Fibroblast of the conjunctiva (primary cell): ENCODE measurements at regions not wholly inside any gene's neighbourhood (a gene's known extent, or its start where the extent isn't known, plus 50 kb on each side); places are given as distances from the start of the nearest gene placed in this dataset.
"Not testable (repeated sequence)": the region's sequence is repeated elsewhere in the genome, so short reads cannot be mapped to it uniquely, and the experiment has no call there.

Source experiments
- DNase-seq: peaks from one replicate; pipeline ENCODE4 v3.0.0-alpha.2; 2010; ENCODE audit warnings: low read depth

GRCh38 chr14:52202151-52202550, 65.3 kb upstream of the PTGDR start:
- DNase-seq: no peak

DNA sequence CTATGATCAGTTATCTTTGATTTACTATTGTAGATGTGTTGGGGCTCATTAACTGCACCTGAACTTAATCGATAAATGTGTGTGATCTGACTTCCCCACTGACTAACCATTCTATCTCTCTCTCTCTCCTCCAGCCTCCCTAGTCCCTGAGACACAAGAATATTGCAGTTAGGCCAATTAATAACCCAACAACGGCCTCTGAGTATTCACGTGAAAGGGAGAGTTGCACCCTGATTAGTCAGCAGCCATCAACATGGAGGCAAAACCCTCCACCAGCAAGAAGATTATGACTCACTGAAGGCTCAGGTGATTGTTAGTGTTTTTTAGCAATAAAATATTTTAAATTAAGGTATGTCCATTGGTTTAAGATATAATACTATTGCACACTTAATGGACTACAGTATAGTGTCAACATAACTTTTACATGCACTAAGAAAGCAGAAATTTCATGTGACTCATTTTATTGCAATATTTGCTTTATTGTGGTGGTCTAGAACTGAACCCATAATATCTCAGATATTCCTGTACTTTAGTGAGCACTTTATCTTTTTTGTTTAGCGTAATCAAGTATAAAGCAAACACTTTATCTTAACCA, 77.1 kb upstream of the PTGDR start:
- no peak for DNase-seq

- no peak for DNase-seq
These were observed 78.2 kb upstream of the PTGDR start for GRCh38 chr14:52189325-52189724.

DNA sequence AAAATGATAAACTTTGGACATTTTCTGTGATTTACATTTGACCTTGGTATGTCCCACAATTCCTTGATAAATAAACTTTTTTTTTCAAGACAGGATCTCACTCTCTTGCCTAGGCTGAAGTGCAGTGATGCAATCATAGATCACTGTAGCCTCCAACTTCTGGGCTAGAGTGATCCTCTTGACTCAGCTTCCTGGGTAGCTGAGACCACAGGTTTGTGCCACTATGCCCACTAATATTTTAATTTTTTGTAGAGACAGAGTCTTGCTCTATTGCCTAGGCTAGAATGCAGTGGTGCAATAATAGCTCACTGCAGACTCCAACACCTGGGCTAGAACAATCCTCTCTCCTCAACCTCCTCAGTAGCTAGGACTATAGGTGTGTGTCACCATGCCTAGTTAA, 79.1 kb upstream of the PTGDR start:
- DNase-seq: no peak

DNA sequence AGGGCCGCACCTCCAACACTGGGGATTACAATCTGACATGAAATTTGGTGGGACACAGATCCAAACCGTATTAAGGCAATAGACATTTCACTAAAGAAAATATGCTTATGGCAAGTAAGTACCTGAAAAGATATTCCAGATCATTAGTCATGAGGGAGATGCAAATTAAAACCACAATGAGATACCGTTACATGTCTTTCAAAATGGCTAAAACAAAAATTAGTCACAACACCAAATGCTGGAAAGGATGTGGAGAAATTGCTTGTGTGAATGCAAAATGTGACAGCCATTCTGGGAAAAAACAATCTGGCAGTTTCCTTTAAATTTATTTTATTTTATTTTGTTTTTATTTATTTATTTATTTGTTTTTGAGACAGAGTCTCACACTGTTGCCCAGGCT, 82.3 kb upstream of the PTGDR start:
- no peak for DNase-seq

DNA sequence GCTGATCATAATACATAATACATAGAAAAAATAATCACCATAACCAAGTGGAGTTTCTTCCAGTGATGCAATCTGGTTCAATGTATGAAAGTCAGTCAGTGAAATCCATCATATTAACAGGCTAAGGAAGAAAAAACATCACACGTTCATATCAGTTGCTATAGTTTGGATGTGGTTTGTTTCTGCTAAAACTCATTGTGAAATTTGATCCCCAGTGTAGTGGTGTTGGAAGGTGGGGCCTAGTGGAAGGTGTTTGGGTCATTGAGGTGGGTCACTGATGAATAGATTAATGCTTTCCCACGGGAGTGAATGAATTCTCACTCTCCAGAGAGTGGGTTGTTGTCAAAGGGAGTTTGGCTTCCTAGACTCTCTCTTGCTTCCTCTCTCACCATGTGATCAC, 84.6 kb upstream of the PTGDR start:
- no peak for DNase-seq

- DNase-seq: no peak
These were observed 88.2 kb upstream of the PTGDR start for GRCh38 chr14:52179141-52179790.

DNA sequence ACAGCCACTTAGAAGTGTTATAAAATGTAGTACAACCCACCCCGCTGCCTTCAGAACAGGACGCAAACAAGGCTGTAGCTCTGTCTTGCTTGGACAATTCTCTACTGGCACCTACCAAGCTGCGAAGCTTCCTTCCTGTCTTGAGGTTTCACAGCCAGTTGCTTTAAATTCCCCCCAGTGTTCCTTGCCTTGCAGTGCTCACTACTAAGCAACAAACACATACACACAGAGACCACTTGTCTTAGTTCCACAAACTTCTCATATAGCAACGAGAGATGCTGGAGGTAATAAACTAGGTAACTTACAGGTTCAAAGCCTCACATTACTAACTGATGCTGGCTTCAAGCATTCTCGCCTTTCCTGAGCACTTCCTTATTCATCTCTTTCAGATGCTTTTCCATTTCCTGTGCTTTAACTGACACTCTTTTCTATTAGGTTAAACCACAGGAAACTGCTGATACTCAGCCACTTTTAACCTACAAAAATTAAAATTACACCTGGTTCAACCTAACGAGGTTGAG, 91.5 kb upstream of the PTGDR start:
- no peak for DNase-seq

GRCh38 chr14:52171932-52172331, 95.6 kb upstream of the PTGDR start:
- not testable (repeated sequence) for DNase-seq

DNA sequence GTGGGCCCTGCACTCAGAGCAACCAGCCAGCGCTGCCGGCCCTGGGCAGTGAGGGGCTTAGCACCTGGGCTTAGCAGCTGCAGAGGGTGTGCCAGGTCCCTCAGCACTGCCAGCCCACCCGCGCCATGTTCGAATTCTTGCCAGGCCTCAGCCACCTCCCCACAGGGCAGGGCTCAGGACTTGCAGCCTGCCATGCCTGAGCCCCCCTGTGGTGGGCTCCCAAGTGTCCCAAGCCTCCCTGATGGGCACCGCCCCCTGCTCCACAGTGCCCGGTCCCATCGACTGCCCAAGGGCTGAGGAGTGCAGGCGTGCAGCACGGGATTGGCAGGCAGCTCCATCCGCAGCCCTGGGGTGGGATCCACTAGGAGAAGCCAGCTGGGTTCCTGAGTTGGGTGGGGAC, 98.0 kb upstream of the NID2 start:
- DNase-seq: no peak

DNA sequence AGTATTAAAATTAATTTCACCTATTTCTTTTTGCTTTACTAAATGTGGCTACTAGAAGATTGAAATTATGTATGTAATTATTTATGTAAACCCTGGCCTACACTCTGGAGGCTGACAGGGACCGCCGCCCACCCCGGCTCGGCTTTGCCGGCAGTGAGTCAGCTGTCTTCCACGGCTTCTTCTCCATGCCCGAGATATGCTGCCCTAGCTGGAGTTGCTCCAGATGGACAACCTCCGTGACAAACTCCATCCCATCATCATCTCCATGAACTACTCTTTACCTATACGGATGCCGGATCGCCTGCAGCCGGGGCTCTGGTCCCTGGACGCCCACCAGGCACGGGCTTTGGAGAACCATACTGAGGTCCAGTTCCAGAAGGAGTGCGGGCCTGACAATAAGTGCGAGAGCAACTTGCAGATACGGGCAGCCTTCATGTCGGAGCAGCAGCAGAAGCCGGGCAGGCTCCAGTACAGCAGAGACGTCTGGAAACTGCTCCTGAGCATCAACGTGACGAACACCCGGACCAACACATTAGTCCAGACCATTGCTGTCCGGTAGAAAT, 86.9 kb upstream of the NID2 start:
- DNase-seq: no peak

- no peak for DNase-seq
These were observed 86.3 kb upstream of the NID2 start for GRCh38 chr14:52154992-52155650.

GRCh38 chr14:52153939-52154338, 85.1 kb upstream of the NID2 start:
- DNase-seq: no peak

DNA sequence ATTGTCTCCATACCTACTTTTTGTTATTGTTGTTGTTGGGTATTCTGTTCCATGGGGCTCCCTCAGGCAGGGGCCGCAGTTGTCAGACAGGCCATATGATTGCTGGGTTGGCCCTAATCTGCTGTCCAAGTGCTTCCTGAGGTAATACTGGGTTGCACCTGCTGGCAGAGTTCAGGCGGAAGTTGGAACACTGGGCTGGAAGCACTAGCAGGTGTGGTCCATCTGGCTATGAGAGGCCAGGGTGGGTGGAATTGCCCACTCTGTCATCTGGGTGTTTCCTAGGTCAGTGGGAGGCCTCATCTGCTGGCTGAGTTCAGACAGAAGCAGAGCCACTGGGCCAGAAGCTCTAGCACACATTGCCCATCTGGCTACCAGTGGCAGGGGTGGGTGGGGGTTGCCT, 81.3 kb upstream of the NID2 start:
- DNase-seq: no peak

DNA sequence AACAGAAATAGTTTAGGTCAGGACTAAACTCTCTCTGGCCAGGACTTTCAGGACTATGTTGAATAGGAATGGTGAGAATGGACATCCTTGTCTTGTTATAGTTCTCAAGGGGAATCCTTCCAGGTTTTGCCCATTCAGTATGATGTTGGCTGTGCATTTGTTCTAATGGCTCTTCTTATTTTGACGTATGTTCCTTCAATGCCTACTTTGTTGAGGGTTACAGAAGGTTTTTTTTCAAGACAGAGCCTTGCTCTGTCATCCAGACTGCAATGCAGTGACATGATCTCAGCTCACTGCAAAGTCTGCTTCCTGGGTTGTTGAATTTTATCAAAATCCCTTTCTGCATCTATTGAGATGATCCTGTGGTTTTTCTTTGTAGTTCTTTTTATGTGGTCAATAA, 79.5 kb upstream of the NID2 start:
- no peak for DNase-seq

GRCh38 chr14:52146504-52146903, 77.6 kb upstream of the NID2 start:
- no peak for DNase-seq

DNA sequence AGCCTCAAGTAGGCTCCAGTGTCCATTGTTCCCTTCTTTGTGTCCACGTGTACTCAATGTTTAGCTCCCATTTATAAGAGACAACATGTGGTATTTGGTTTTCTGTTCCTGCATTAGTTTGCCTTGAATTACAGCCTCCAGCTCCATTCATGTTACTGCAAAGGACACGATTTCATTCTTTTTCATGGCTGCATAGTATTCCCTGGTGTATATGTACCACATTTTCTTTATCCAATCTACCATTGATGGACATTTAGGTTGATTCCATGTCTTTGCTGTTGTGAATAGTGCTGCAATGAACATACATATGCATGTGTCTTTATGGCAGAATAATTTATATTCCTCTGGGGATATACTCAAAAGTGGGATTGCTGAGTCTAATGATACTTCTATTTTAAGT, 75.2 kb upstream of the NID2 start:
- not testable (repeated sequence) for DNase-seq

GRCh38 chr14:52142504-52142903, 73.6 kb upstream of the NID2 start:
- no peak for DNase-seq

DNA sequence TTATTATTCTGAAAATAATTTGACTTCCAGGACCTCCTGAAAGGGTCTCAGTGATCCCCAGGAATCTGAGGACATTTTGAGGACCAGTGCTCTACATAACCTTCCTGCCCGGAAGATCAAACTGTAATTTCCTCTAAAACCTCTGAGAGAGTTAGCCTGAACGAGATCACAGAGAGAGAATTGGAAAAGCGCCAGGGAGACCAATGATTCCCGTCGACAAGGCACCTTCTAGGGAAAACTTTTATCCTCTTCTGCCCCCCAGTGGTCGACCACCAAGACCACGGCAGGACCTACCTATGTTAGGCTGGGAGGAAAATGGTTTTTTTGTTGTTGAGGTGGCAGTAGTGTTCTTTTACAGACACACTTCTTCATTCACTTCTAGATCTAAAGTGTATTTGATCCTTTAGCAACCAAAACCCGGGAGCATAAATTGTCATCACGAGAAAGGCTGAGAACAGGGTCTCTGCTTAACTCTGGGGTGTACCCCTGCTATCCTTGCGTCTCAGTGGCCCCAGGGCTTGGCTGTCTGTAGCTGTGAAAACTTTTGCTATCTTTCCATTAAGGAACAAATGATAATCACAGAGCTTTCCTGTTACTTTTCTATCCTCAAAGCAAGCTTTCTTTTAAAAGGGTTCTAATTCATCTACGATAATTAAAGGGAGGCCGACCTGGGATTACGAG, 62.9 kb upstream of the NID2 start:
- peak; percentile 94 for DNase-seq

GRCh38 chr14:52129721-52130120, 60.9 kb upstream of the NID2 start:
- DNase-seq: no peak

GRCh38 chr14:52125885-52126284, 57.0 kb upstream of the NID2 start:
- no peak for DNase-seq
